ENCODE measurements at regions not wholly inside any gene's neighbourhood (a gene's known extent, or its start where the extent isn't known, plus 50 kb on each side); places are given as distances from the start of the nearest gene placed in this dataset.
"Not testable (repeated sequence)": the region's sequence is repeated elsewhere in the genome, so short reads cannot be mapped to it uniquely, and the experiment has no call there.

GRCh38 chr7:150060259-150061221, 186.8 kb downstream of the ATP6V0E2 start:
- DNase-seq (ENCODE audit: low read depth); H3K4me3 ChIP-seq (ENCODE audit: low read depth, low read length); in situ Hi-C loops (cut with HindIII; ENCODE audit: low sequenced_read_pairs): not testable (repeated sequence)

- H3K4me3 ChIP-seq (ENCODE audit: low read depth, low read length); in situ Hi-C loops (cut with HindIII; ENCODE audit: low sequenced_read_pairs); DNase-seq (ENCODE audit: low read depth): not testable (repeated sequence)
These were observed 189.4 kb downstream of the ATP6V0E2 start for GRCh38 chr7:150063195-150063594.

GRCh38 chr7:150069555-150070313, 196.0 kb downstream of the ATP6V0E2 start:
- DNase-seq (ENCODE audit: low read depth); in situ Hi-C loops (cut with HindIII; ENCODE audit: low sequenced_read_pairs); H3K4me3 ChIP-seq (ENCODE audit: low read depth, low read length): not testable (repeated sequence)

GRCh38 chr7:150077543-150077942, 203.8 kb downstream of the ATP6V0E2 start:
- H3K4me3 ChIP-seq (ENCODE audit: low read depth, low read length); in situ Hi-C loops (cut with HindIII; ENCODE audit: low sequenced_read_pairs); DNase-seq (ENCODE audit: low read depth): not testable (repeated sequence)

- H3K4me3 ChIP-seq (ENCODE audit: low read depth, low read length); DNase-seq (ENCODE audit: low read depth); in situ Hi-C loops (cut with HindIII; ENCODE audit: low sequenced_read_pairs): not testable (repeated sequence)
These were observed 208.1 kb downstream of the ATP6V0E2 start for GRCh38 chr7:150081865-150082264.

GRCh38 chr7:150084724-150085123, 211.0 kb downstream of the ATP6V0E2 start:
- H3K4me3 ChIP-seq (ENCODE audit: low read depth, low read length); DNase-seq (ENCODE audit: low read depth); in situ Hi-C loops (cut with HindIII; ENCODE audit: low sequenced_read_pairs): not testable (repeated sequence)

- H3K4me3 ChIP-seq (ENCODE audit: low read depth, low read length); in situ Hi-C loops (cut with HindIII; ENCODE audit: low sequenced_read_pairs); DNase-seq (ENCODE audit: low read depth): not testable (repeated sequence)
These were observed 213.7 kb downstream of the ATP6V0E2 start for GRCh38 chr7:150087478-150087877.

- H3K4me3 ChIP-seq (ENCODE audit: low read depth, low read length); DNase-seq (ENCODE audit: low read depth); in situ Hi-C loops (cut with HindIII; ENCODE audit: low sequenced_read_pairs): not testable (repeated sequence)
These were observed 215.4 kb downstream of the ATP6V0E2 start for GRCh38 chr7:150089139-150089538.

GRCh38 chr7:150090776-150091175, 217.0 kb downstream of the ATP6V0E2 start:
- in situ Hi-C loops (cut with HindIII; ENCODE audit: low sequenced_read_pairs); DNase-seq (ENCODE audit: low read depth); H3K4me3 ChIP-seq (ENCODE audit: low read depth, low read length): not testable (repeated sequence)

- H3K4me3 ChIP-seq (ENCODE audit: low read depth, low read length); DNase-seq (ENCODE audit: low read depth); in situ Hi-C loops (cut with HindIII; ENCODE audit: low sequenced_read_pairs): not testable (repeated sequence)
These were observed 220.1 kb downstream of the ATP6V0E2 start for GRCh38 chr7:150093897-150094296.

- in situ Hi-C loops (cut with HindIII; ENCODE audit: low sequenced_read_pairs); DNase-seq (ENCODE audit: low read depth); H3K4me3 ChIP-seq (ENCODE audit: low read depth, low read length): not testable (repeated sequence)
These were observed 222.6 kb downstream of the ATP6V0E2 start for GRCh38 chr7:150096213-150096994.

GRCh38 chr7:150098592-150098991, 224.6 kb upstream of the LRRC61 start:
- DNase-seq (ENCODE audit: low read depth); H3K4me3 ChIP-seq (ENCODE audit: low read depth, low read length); in situ Hi-C loops (cut with HindIII; ENCODE audit: low sequenced_read_pairs): not testable (repeated sequence)

GRCh38 chr7:150101282-150101681, 221.9 kb upstream of the LRRC61 start:
- in situ Hi-C loops (cut with HindIII; ENCODE audit: low sequenced_read_pairs); DNase-seq (ENCODE audit: low read depth); H3K4me3 ChIP-seq (ENCODE audit: low read depth, low read length): not testable (repeated sequence)

GRCh38 chr7:150107283-150107682, 215.9 kb upstream of the LRRC61 start:
- DNase-seq (ENCODE audit: low read depth); H3K4me3 ChIP-seq (ENCODE audit: low read depth, low read length); in situ Hi-C loops (cut with HindIII; ENCODE audit: low sequenced_read_pairs): not testable (repeated sequence)

GRCh38 chr7:150110375-150110820, 212.8 kb upstream of the LRRC61 start:
- H3K4me3 ChIP-seq (ENCODE audit: low read depth, low read length); DNase-seq (ENCODE audit: low read depth); in situ Hi-C loops (cut with HindIII; ENCODE audit: low sequenced_read_pairs): not testable (repeated sequence)

GRCh38 chr7:150110882-150111281, 212.3 kb upstream of the LRRC61 start:
- DNase-seq (ENCODE audit: low read depth); in situ Hi-C loops (cut with HindIII; ENCODE audit: low sequenced_read_pairs); H3K4me3 ChIP-seq (ENCODE audit: low read depth, low read length): not testable (repeated sequence)
